HL-60 (cell line): ENCODE measurements at regions not wholly inside any gene's neighbourhood (a gene's known extent, or its start where the extent isn't known, plus 50 kb on each side); places are given as distances from the start of the nearest gene placed in this dataset.

ENCODE experiments used
- DNase-seq, 2 experiments: peaks; one replicate each; pipeline ENCODE4 v3.0.0-alpha.2; 2010 to 2020; ENCODE audit warnings: low read depth in 1 of 2, low spot score in 1 of 2
- H3K27ac ChIP-seq: fragments of 250-450 bp; sonication (Bioruptor Pico); replicated peaks from 2 replicates; pipeline ENCODE4 v1.5.1; 2020; ENCODE audit warnings: mild to moderate bottlenecking, moderate library complexity
- H3K27me3 ChIP-seq: fragments of 250-450 bp; sonication (Bioruptor Pico); 2 replicates; pipeline ENCODE4 v1.5.1; 2021; ENCODE audit warnings: mild to moderate bottlenecking, moderate library complexity; ENCODE audit not compliant: insufficient read depth, poor library complexity, severe bottlenecking
- H3K4me3 ChIP-seq: replicated peaks from 2 replicates; pipeline ENCODE4 v1.5.1; 2011; ENCODE audit warnings: mild to moderate bottlenecking, control low read depth, low read length; ENCODE audit not compliant: insufficient read depth
- GABPA ChIP-seq: IDR thresholded peaks from 2 replicates; pipeline ENCODE4 v1.6.1; 2012; ENCODE audit warnings: low read depth
- POLR2AphosphoS5 ChIP-seq: IDR thresholded peaks from 2 replicates; pipeline ENCODE4 v1.6.1; 2012; ENCODE audit warnings: low read depth
- REST ChIP-seq: IDR thresholded peaks from 2 replicates; pipeline ENCODE4 v1.6.1; 2012; ENCODE audit warnings: low read depth; ENCODE audit not compliant: insufficient replicate concordance
- SPI1 ChIP-seq: IDR thresholded peaks from 2 replicates; pipeline ENCODE4 v1.6.1; 2012; ENCODE audit warnings: low read depth, mild to moderate bottlenecking, borderline replicate concordance
- TF ChIP-seq, protein P1 (sequence below): IDR thresholded peaks from one replicate; pipeline ENCODE4 v1.5.1; 2011; ENCODE audit warnings: low read length, control low read depth, inconsistent platforms; ENCODE audit not compliant: insufficient read depth

- H3K27me3 ChIP-seq, result no peaks in the 10 kb centered on the region
- H3K27ac ChIP-seq, result no peak overlapping the region
- no peak for DNase-seq
- TF ChIP-seq GABPA (no peak), POLR2AphosphoS5 (no peak), SPI1 (no peak), REST (no peak)
- TF ChIP-seq, protein P1, sequence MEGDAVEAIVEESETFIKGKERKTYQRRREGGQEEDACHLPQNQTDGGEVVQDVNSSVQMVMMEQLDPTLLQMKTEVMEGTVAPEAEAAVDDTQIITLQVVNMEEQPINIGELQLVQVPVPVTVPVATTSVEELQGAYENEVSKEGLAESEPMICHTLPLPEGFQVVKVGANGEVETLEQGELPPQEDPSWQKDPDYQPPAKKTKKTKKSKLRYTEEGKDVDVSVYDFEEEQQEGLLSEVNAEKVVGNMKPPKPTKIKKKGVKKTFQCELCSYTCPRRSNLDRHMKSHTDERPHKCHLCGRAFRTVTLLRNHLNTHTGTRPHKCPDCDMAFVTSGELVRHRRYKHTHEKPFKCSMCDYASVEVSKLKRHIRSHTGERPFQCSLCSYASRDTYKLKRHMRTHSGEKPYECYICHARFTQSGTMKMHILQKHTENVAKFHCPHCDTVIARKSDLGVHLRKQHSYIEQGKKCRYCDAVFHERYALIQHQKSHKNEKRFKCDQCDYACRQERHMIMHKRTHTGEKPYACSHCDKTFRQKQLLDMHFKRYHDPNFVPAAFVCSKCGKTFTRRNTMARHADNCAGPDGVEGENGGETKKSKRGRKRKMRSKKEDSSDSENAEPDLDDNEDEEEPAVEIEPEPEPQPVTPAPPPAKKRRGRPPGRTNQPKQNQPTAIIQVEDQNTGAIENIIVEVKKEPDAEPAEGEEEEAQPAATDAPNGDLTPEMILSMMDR, result no peak
- no peak overlapping the region for H3K4me3 ChIP-seq
Measured at GRCh38 chrY:15775880-15776279, 1251.6 kb downstream of the NLGN4Y start.

- no peak for DNase-seq
- Histone ChIP-seq H3K27ac (no peak overlapping the region), H3K4me3 (no peak overlapping the region), H3K27me3 (no peaks in the 10 kb centered on the region)
- TF ChIP-seq, protein P1, result no peak
- TF ChIP-seq REST (no peak), POLR2AphosphoS5 (no peak), SPI1 (no peak), GABPA (no peak)
Measured at GRCh38 chrY:15779891-15780290, 1255.6 kb downstream of the NLGN4Y start.

- TF ChIP-seq, protein P1, result no peak
- TF ChIP-seq GABPA (no peak), POLR2AphosphoS5 (no peak), SPI1 (no peak), REST (no peak)
- no peak overlapping the region for H3K27ac ChIP-seq
- H3K4me3 ChIP-seq, result no peak overlapping the region
- DNase-seq, result no peak
- no peaks in the 10 kb centered on the region for H3K27me3 ChIP-seq
Measured at GRCh38 chrY:15800021-15800420, 1275.7 kb downstream of the NLGN4Y start.
